NB4 (cell line): ENCODE measurements at regions not wholly inside any gene's neighbourhood (a gene's known extent, or its start where the extent isn't known, plus 50 kb on each side); places are given as distances from the start of the nearest gene placed in this dataset.

Source experiments
- CTCF ChIP-seq: IDR thresholded peaks from one replicate; pipeline ENCODE4 v1.5.1; 2012; ENCODE audit warnings: low read depth, low read length
- MAX ChIP-seq: IDR thresholded peaks from 2 replicates; pipeline ENCODE4 v1.6.1; 2011; ENCODE audit warnings: low read depth, low read length
- MYC ChIP-seq: IDR thresholded peaks from 2 replicates; pipeline ENCODE4 v1.6.1; 2011; ENCODE audit warnings: low read depth, low read length
- POLR2A ChIP-seq: IDR thresholded peaks from 2 replicates; pipeline ENCODE4 v1.6.1; 2011; ENCODE audit warnings: mild to moderate bottlenecking; ENCODE audit not compliant: insufficient read length; ENCODE audit errors: extremely low read depth

- TF ChIP-seq POLR2A, result no peak
- TF ChIP-seq CTCF, result no peak
- TF ChIP-seq MYC, result no peak
- no peak for TF ChIP-seq MAX
Observed at GRCh38 chrX:39011454-39012221, 210.4 kb downstream of the MID1IP1 start.
